GM10248 (cell line): ENCODE measurements at regions not wholly inside any gene's neighbourhood (a gene's known extent, or its start where the extent isn't known, plus 50 kb on each side); places are given as distances from the start of the nearest gene placed in this dataset.

Source experiments
- CTCF ChIA-PET: fragments of 300-600 bp; sonication (Branson Sonifier 250); formaldehyde crosslinking; extraction: SDS; loops from one replicate; lab custom pipeline; 2021; ENCODE audit warnings: antibody characterized with exemption; lab: Yijun Ruan, JAX
- POLR2A ChIA-PET: fragments of 350-650 bp; sonication (Branson Sonifier 250); formaldehyde crosslinking; extraction: SDS; loops from one replicate; lab custom pipeline; 2020; ENCODE audit warnings: antibody characterized with exemption; lab: Yijun Ruan, JAX
- DNase-seq: peaks from one replicate; pipeline ENCODE4 v3.0.0; 2012; ENCODE audit errors: extremely low spot score
- CTCF ChIP-seq: IDR thresholded peaks from 2 replicates; pipeline ENCODE4 v1.5.1; 2012; ENCODE audit warnings: mild to moderate bottlenecking, low read depth; ENCODE audit errors: extremely low read depth, missing control alignments, control extremely low read depth

GRCh38 chr1:105678334-105678733 is 1378.1 kb upstream of the PRMT6 start:
- TF ChIP-seq CTCF = no peak
- ChIA-PET CTCF (no interaction called here), POLR2A (no interaction called here)
- no peak for DNase-seq

- CTCF ChIA-PET = no interaction called here
- POLR2A ChIA-PET = no interaction called here
- no peak for TF ChIP-seq CTCF
- DNase-seq = no peak
Measured at GRCh38 chr1:105684714-105685113, 1371.8 kb upstream of the PRMT6 start.

GRCh38 chr1:105686026-105686425 is 1370.4 kb upstream of the PRMT6 start:
- POLR2A ChIA-PET = no interaction called here
- CTCF ChIA-PET = interaction anchor here (1.0 to 1.2 kb wide), 3 partner anchors 12 to 41 kb away, joined by 3 to 4 read pairs (median 3); no protein-coding TSS in a partner anchor

GRCh38 chr1:105686874-105687690 is 1369.4 kb upstream of the PRMT6 start:
- ChIA-PET POLR2A (no interaction called here), CTCF (interaction anchor here (1.0 to 1.2 kb wide), 2 partner anchors 18 to 40 kb away, joined by 3 read pairs; no protein-coding TSS in a partner anchor)
- DNase-seq = no peak
- no peak for TF ChIP-seq CTCF

More at GRCh38 chr1:105686026-105686425, 1370.4 kb upstream of the PRMT6 start:
- TF ChIP-seq CTCF = no peak
- no peak for DNase-seq

GRCh38 chr1:105700723-105701122 is 1355.8 kb upstream of the PRMT6 start:
- no peak for TF ChIP-seq CTCF
- no peak for DNase-seq
- ChIA-PET POLR2A (no interaction called here), CTCF (no interaction called here)

- ChIA-PET POLR2A (no interaction called here), CTCF (no interaction called here)
- TF ChIP-seq CTCF = no peak
Measured at GRCh38 chr1:105724286-105724685, 1332.2 kb upstream of the PRMT6 start.

More at GRCh38 chr1:105724286-105724685, 1332.2 kb upstream of the PRMT6 start:
- DNase-seq = no peak
